ENCODE measurements at regions not wholly inside any gene's neighbourhood (a gene's known extent, or its start where the extent isn't known, plus 50 kb on each side); places are given as distances from the start of the nearest gene placed in this dataset.

DNA sequence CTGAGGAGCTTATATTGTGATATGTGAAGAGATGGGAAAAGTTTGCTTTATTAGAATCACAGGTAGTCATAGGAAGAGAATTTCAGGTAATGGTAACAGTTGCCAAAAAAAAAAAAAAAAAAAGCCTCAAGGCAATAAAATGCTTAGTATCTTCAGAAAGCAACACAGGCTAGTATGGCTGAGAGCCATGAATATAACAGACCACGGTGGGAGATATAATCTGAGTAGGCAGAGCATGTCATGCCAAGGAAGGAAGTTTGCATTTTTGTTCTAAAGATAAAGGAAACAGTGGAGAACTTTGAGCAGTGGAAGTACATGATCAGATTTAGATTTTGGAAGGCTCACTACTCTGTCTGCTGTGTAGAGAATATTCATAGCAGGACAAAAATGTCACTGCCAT lies 211.4 kb downstream of the ETS1 start:
- Histone ChIP-seq H3K9ac (ENCODE audit: low read length) (no peak overlapping the region), H3K4me2 (ENCODE audit: low read length, poor library complexity, severe bottlenecking) (no peak overlapping the region), H3K4me3 (ENCODE audit: insufficient read depth in 1 of 2, low read depth in 1 of 2, low read length in 2 of 2) (no peak overlapping the region), H2BK15ac (ENCODE audit: low read depth, poor library complexity, severe bottlenecking) (no peak overlapping the region), H2BK120ac (ENCODE audit: low read depth, low read length) (no peak overlapping the region), H3K23ac (ENCODE audit: low read length in 2 of 2) (no peak overlapping the region), H2BK5ac (ENCODE audit: low read depth, low read length, poor library complexity, severe bottlenecking) (no peak overlapping the region), H4K91ac (ENCODE audit: low read length) (no peak overlapping the region), H3K9me3 (ENCODE audit: control insufficient read depth, low read length) (peaks cover 7% of the 10 kb centered on the region), H3K27me3 (ENCODE audit: control insufficient read depth in 1 of 2, insufficient read depth in 1 of 2, low read length in 2 of 2) (no peaks in the 10 kb centered on the region), H3K18ac (ENCODE audit: low read depth in 1 of 2, low read length in 2 of 2) (no peak overlapping the region), H2AK5ac (ENCODE audit: low read length, severe bottlenecking) (no peak overlapping the region), H3K36me3 (ENCODE audit: control insufficient read depth in 1 of 2, insufficient read depth in 2 of 2, low read depth in 1 of 2, low read length in 2 of 2) (no peaks in the 10 kb centered on the region), H2BK12ac (ENCODE audit: low read length in 2 of 2) (no peak overlapping the region), H3K27ac (ENCODE audit: low read length, poor library complexity, severe bottlenecking) (no peak overlapping the region), H2AFZ (ENCODE audit: low read depth, low read length) (no peak overlapping the region), H4K8ac (ENCODE audit: low read length) (no peak overlapping the region), H3K14ac (ENCODE audit: low read length in 2 of 2) (no peak overlapping the region), H3K4me1 (ENCODE audit: control insufficient read depth, insufficient read depth, low read depth, low read length) (no peaks in the 10 kb centered on the region), H3K79me1 (replicated peaks; ENCODE audit: low read length, poor library complexity, severe bottlenecking) (no peaks in the 10 kb centered on the region), H3K4ac (ENCODE audit: low read depth in 1 of 2, low read length in 2 of 2) (no peak overlapping the region)
- DNase-seq = no peak
- 50% methylated on average over 1 of the region's 1 CpG for WGBS

DNA sequence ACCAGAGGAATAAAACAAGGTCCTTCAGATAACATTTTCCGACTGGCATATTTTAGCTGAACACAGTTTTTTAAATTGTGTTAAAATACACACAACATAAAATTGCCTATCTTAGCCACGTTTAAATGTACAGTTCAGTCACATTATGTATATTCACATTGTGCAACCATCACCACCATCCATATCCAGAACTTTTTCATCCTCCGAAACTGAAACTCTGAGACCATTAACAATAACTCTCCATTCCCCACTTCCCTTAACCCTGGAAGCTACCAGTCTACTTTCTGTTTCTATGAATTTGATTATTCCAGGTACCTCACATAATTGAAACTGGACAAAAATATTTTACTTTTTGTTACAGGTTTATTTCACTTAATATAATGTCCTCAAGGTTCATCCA lies 213.3 kb downstream of the ETS1 start:
- no peak overlapping the region for H2AK5ac ChIP-seq (ENCODE audit: low read length, severe bottlenecking)
- no peak overlapping the region for H2BK15ac ChIP-seq (ENCODE audit: low read depth, poor library complexity, severe bottlenecking)
- H3K9ac ChIP-seq (ENCODE audit: low read length) = no peak overlapping the region
- H3K79me1 ChIP-seq (replicated peaks; ENCODE audit: low read length, poor library complexity, severe bottlenecking) = no peaks in the 10 kb centered on the region
- H4K8ac ChIP-seq (ENCODE audit: low read length) = no peak overlapping the region
- H3K14ac ChIP-seq (ENCODE audit: low read length in 2 of 2) = no peak overlapping the region
- H2AFZ ChIP-seq (ENCODE audit: low read depth, low read length) = no peak overlapping the region
- H3K4me2 ChIP-seq (ENCODE audit: low read length, poor library complexity, severe bottlenecking) = no peak overlapping the region
- H2BK12ac ChIP-seq (ENCODE audit: low read length in 2 of 2) = no peak overlapping the region
- no peak overlapping the region for H3K27ac ChIP-seq (ENCODE audit: low read length, poor library complexity, severe bottlenecking)
- H3K4me1 ChIP-seq (ENCODE audit: control insufficient read depth, insufficient read depth, low read depth, low read length) = no peaks in the 10 kb centered on the region
- no peak overlapping the region for H3K23ac ChIP-seq (ENCODE audit: low read length in 2 of 2)
- 91% methylated on average over 3 of the region's 3 CpGs for WGBS
- no peak overlapping the region for H3K4ac ChIP-seq (ENCODE audit: low read depth in 1 of 2, low read length in 2 of 2)
- H2BK120ac ChIP-seq (ENCODE audit: low read depth, low read length) = no peak overlapping the region
- H2BK5ac ChIP-seq (ENCODE audit: low read depth, low read length, poor library complexity, severe bottlenecking) = no peak overlapping the region
- no peak overlapping the region for H3K18ac ChIP-seq (ENCODE audit: low read depth in 1 of 2, low read length in 2 of 2)
- no peak overlapping the region for H3K4me3 ChIP-seq (ENCODE audit: insufficient read depth in 1 of 2, low read depth in 1 of 2, low read length in 2 of 2)
- H3K27me3 ChIP-seq (ENCODE audit: control insufficient read depth in 1 of 2, insufficient read depth in 1 of 2, low read length in 2 of 2) = no peaks in the 10 kb centered on the region
- no peak overlapping the region for H4K91ac ChIP-seq (ENCODE audit: low read length)
- peaks cover 7% of the 10 kb centered on the region for H3K9me3 ChIP-seq (ENCODE audit: control insufficient read depth, low read length)
- DNase-seq = no peak
- H3K36me3 ChIP-seq (ENCODE audit: control insufficient read depth in 1 of 2, insufficient read depth in 2 of 2, low read depth in 1 of 2, low read length in 2 of 2) = no peaks in the 10 kb centered on the region

DNA sequence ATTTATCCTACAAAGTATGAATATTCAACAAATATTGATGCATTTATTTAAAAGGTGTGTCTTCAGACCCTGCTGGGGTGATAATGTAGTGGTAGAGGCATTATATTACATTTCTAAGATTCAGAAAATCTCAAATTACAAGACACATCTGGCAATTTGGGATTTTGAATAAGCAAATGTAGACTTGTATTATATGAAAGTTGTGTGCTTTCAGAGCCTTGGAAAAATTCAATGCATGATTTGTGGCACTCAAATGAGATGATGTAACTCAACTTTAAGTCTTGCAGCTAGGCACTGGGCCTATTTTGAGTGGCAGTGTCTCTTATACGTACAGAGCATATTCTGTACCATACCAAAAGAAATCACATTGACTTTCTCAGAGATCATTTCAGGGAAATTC lies 214.4 kb downstream of the ETS1 start:
- Histone ChIP-seq H3K27me3 (ENCODE audit: control insufficient read depth in 1 of 2, insufficient read depth in 1 of 2, low read length in 2 of 2) (no peaks in the 10 kb centered on the region), H3K4me3 (ENCODE audit: insufficient read depth in 1 of 2, low read depth in 1 of 2, low read length in 2 of 2) (no peak overlapping the region), H2AK5ac (ENCODE audit: low read length, severe bottlenecking) (no peak overlapping the region), H2AFZ (ENCODE audit: low read depth, low read length) (no peak overlapping the region), H3K4me2 (ENCODE audit: low read length, poor library complexity, severe bottlenecking) (no peak overlapping the region), H2BK15ac (ENCODE audit: low read depth, poor library complexity, severe bottlenecking) (no peak overlapping the region), H2BK120ac (ENCODE audit: low read depth, low read length) (no peak overlapping the region), H3K36me3 (ENCODE audit: control insufficient read depth in 1 of 2, insufficient read depth in 2 of 2, low read depth in 1 of 2, low read length in 2 of 2) (no peaks in the 10 kb centered on the region), H3K14ac (ENCODE audit: low read length in 2 of 2) (no peak overlapping the region), H3K9ac (ENCODE audit: low read length) (no peak overlapping the region), H4K8ac (ENCODE audit: low read length) (no peak overlapping the region), H3K79me1 (replicated peaks; ENCODE audit: low read length, poor library complexity, severe bottlenecking) (no peaks in the 10 kb centered on the region), H3K18ac (ENCODE audit: low read depth in 1 of 2, low read length in 2 of 2) (no peak overlapping the region), H3K4me1 (ENCODE audit: control insufficient read depth, insufficient read depth, low read depth, low read length) (no peaks in the 10 kb centered on the region), H2BK12ac (ENCODE audit: low read length in 2 of 2) (no peak overlapping the region), H4K91ac (ENCODE audit: low read length) (no peak overlapping the region), H3K27ac (ENCODE audit: low read length, poor library complexity, severe bottlenecking) (no peak overlapping the region), H2BK5ac (ENCODE audit: low read depth, low read length, poor library complexity, severe bottlenecking) (no peak overlapping the region), H3K23ac (ENCODE audit: low read length in 2 of 2) (no peak overlapping the region), H3K9me3 (ENCODE audit: control insufficient read depth, low read length) (no peaks in the 10 kb centered on the region), H3K4ac (ENCODE audit: low read depth in 1 of 2, low read length in 2 of 2) (no peak overlapping the region)
- 97% methylated on average over 1 of the region's 1 CpG for WGBS
- no peak for DNase-seq

DNA sequence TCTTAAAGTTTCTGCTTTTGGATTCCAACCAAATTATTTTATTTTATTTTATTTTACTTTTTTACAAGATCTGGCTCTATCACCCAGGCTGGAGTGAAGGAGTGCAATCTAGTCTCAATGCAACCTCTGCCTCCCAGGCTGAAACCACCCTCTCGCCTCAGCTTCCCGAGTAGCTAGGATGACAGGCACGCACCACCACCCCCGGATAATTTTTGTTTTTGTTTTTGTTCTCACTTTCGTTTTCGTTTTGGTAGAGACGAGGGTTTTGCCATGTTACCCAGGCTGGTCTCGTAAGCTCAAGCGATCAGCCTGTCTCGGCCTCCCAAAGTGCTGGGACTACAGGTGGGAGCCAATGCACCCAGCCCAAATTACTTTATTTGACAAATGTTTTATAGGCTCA lies 219.8 kb downstream of the ETS1 start:
- H3K27ac ChIP-seq (ENCODE audit: low read length, poor library complexity, severe bottlenecking) = no peak overlapping the region
- no peak for DNase-seq
- no peak overlapping the region for H2BK120ac ChIP-seq (ENCODE audit: low read depth, low read length)
- H3K4me1 ChIP-seq (ENCODE audit: control insufficient read depth, insufficient read depth, low read depth, low read length) = no peaks in the 10 kb centered on the region
- no peak overlapping the region for H3K4ac ChIP-seq (ENCODE audit: low read depth in 1 of 2, low read length in 2 of 2)
- no peaks in the 10 kb centered on the region for H3K9me3 ChIP-seq (ENCODE audit: control insufficient read depth, low read length)
- H3K9ac ChIP-seq (ENCODE audit: low read length) = no peak overlapping the region
- WGBS = 85% methylated on average over 10 of the region's 10 CpGs
- H3K36me3 ChIP-seq (ENCODE audit: control insufficient read depth in 1 of 2, insufficient read depth in 2 of 2, low read depth in 1 of 2, low read length in 2 of 2) = no peaks in the 10 kb centered on the region
- no peak overlapping the region for H2AK5ac ChIP-seq (ENCODE audit: low read length, severe bottlenecking)
- H3K4me3 ChIP-seq (ENCODE audit: insufficient read depth in 1 of 2, low read depth in 1 of 2, low read length in 2 of 2) = no peak overlapping the region
- H2AFZ ChIP-seq (ENCODE audit: low read depth, low read length) = no peak overlapping the region
- H3K4me2 ChIP-seq (ENCODE audit: low read length, poor library complexity, severe bottlenecking) = no peak overlapping the region
- H4K91ac ChIP-seq (ENCODE audit: low read length) = no peak overlapping the region
- H3K79me1 ChIP-seq (replicated peaks; ENCODE audit: low read length, poor library complexity, severe bottlenecking) = no peaks in the 10 kb centered on the region
- H3K27me3 ChIP-seq (ENCODE audit: control insufficient read depth in 1 of 2, insufficient read depth in 1 of 2, low read length in 2 of 2) = peaks cover 0 to 8% of the 10 kb centered on the region in 2 experiments
- no peak overlapping the region for H3K23ac ChIP-seq (ENCODE audit: low read length in 2 of 2)
- no peak overlapping the region for H2BK15ac ChIP-seq (ENCODE audit: low read depth, poor library complexity, severe bottlenecking)
- no peak overlapping the region for H2BK12ac ChIP-seq (ENCODE audit: low read length in 2 of 2)
- H3K18ac ChIP-seq (ENCODE audit: low read depth in 1 of 2, low read length in 2 of 2) = no peak overlapping the region
- H3K14ac ChIP-seq (ENCODE audit: low read length in 2 of 2) = no peak overlapping the region
- no peak overlapping the region for H4K8ac ChIP-seq (ENCODE audit: low read length)
- H2BK5ac ChIP-seq (ENCODE audit: low read depth, low read length, poor library complexity, severe bottlenecking) = no peak overlapping the region

Data from mesenchymal stem cell (in vitro differentiated cells and primary cell).